ENCODE measurements at regions not wholly inside any gene's neighbourhood (a gene's known extent, or its start where the extent isn't known, plus 50 kb on each side); places are given as distances from the start of the nearest gene placed in this dataset.

DNA sequence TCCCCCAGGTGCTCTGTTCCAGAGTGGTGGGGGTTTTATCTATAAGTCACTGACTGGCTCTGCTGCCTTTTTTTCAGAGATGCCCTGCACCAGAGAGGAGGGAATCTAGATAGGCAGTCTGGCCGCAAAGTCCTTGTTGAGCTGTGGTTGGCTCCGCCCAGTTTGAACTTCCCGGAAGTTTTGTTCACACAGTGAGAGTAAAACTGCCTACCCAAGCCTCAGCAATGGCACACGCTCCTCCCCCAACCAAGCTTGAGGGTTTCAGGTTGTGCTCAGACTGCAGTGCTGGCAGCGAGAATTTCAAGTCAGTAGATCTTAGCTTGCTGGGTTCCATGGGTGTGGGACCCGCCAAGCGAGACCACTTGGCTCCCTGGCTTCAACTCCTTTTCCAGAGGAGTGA lies 1428.6 kb downstream of the MAT2B start:
- in situ Hi-C loops (cut with HindIII; ENCODE audit: low pct_ligation_motif_present, low pct_unique_long_range_greater_than_20kb, low sequenced_read_pairs) = no loop called here
- DNase-seq = no peak

GRCh38 chr5:164934561-164934960 lies 1429.1 kb downstream of the MAT2B start:
- in situ Hi-C loops (cut with HindIII; ENCODE audit: low pct_ligation_motif_present, low pct_unique_long_range_greater_than_20kb, low sequenced_read_pairs) = no loop called here

DNA sequence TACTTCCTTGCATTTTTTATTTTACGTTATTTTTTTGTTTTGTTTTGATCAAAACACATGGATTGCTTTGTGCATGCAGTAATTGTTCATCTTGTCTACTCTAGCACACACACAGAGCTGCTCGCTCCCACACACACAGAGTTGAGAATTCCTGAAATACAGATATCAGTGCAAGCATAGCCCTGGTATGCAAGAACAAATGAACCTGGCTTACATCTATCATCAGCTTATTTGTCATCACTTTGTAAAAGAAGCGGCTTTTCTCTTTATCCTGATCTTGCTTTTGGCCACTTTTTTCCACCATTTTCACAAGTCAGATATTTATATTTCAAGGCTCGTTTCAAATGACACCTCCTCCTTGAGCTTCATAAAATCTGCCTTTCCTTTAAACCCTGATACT lies 1435.7 kb downstream of the MAT2B start:
- in situ Hi-C loops (cut with HindIII; ENCODE audit: low pct_ligation_motif_present, low pct_unique_long_range_greater_than_20kb, low sequenced_read_pairs) = no loop called here

More at GRCh38 chr5:164934561-164934960, 1429.1 kb downstream of the MAT2B start:
- DNase-seq = no peak

GRCh38 chr5:164950927-164951326 lies 1445.5 kb downstream of the MAT2B start:
- in situ Hi-C loops (cut with HindIII; ENCODE audit: low pct_ligation_motif_present, low pct_unique_long_range_greater_than_20kb, low sequenced_read_pairs) = no loop called here
- DNase-seq = no peak

More for the DNA sequence above, 1435.7 kb downstream of the MAT2B start:
- DNase-seq = no peak

DNA sequence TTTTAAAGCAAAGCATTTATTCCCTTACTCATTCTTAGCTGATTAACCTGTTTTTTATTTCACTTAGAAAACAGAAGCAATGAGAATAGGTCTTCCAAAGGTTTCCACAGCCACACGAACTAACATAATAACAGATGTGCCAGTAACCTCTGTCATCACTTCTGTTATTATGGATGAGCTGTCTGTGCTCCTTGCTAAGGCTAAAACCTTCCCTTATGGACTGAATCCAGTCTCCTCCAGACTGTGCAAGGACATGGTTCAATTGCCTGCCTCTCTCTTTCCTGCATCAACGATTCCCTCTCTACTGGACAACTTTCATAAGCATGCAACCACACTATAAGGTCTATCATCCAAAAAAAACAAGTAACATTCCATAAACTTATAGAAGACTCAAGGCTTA lies 1446.2 kb downstream of the MAT2B start:
- DNase-seq = no peak
- in situ Hi-C loops (cut with HindIII; ENCODE audit: low pct_ligation_motif_present, low pct_unique_long_range_greater_than_20kb, low sequenced_read_pairs) = no loop called here

DNA sequence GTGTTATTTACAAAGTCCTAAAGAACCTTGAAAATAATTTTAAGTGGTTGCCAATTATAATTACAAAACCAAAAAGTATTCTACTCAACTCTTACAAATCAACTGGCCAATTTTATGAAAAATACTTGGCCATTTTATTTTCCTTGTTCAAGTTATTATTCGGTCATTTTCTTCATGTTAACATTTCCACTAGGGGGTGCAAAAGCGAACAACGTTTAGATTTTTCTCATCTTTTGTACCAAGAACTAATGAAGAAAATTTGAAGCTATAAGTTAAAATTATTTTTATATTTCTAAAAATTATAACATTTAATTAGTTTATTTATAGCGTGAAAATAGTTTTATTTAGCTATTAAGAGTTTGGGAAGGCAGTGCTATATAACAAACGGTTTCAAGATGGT lies 1453.3 kb downstream of the MAT2B start:
- in situ Hi-C loops (cut with HindIII; ENCODE audit: low pct_ligation_motif_present, low pct_unique_long_range_greater_than_20kb, low sequenced_read_pairs) = no loop called here

GRCh38 chr5:164959761-164960160 lies 1454.3 kb downstream of the MAT2B start:
- no peak for DNase-seq
- in situ Hi-C loops (cut with HindIII; ENCODE audit: low pct_ligation_motif_present, low pct_unique_long_range_greater_than_20kb, low sequenced_read_pairs) = no loop called here

More for the DNA sequence above, 1453.3 kb downstream of the MAT2B start:
- DNase-seq = peak; percentile 19

GRCh38 chr5:164962329-164962961 lies 1457.0 kb downstream of the MAT2B start:
- no peak for DNase-seq
- in situ Hi-C loops (cut with HindIII; ENCODE audit: low pct_ligation_motif_present, low pct_unique_long_range_greater_than_20kb, low sequenced_read_pairs) = no loop called here

DNA sequence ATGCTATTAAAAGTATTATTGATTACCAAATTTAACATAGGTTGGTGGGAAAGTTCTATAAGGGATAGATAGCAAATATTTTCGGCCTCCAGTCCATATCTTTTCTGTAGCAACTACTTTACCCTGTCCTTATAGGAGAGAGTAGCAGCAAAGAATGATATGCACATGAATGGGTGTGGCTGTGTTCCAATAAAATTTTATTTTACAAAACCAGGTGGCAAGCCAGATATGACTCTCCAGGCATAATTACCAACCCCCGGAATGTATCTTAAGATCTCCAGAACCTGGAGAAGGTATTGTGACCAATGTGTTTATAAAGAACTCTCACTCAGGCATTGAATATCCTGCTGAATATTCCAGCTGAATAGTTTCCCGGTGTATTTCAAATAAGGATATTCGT lies 1461.2 kb downstream of the MAT2B start:
- in situ Hi-C loops (cut with HindIII; ENCODE audit: low pct_ligation_motif_present, low pct_unique_long_range_greater_than_20kb, low sequenced_read_pairs) = no loop called here
- DNase-seq = no peak

DNA sequence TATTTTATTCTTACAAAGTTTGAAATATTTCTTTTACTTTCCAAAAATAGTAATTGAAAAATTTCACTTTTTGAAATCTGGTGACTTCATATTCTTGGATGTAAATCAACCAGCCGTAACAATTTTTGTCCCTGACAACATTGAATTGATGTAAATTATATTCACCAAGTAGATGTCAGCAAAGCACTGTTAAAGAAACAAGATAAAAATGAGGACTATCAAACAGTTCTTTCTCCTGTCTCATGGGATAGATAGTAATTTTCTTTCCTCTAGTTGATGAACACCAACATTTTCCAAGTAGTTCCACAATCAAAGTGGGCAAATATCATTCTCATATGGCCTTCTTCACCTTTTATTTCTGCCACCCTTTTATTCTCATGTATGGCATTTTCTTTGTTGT lies 1461.9 kb downstream of the MAT2B start:
- in situ Hi-C loops (cut with HindIII; ENCODE audit: low pct_ligation_motif_present, low pct_unique_long_range_greater_than_20kb, low sequenced_read_pairs) = no loop called here
- no peak for DNase-seq

DNA sequence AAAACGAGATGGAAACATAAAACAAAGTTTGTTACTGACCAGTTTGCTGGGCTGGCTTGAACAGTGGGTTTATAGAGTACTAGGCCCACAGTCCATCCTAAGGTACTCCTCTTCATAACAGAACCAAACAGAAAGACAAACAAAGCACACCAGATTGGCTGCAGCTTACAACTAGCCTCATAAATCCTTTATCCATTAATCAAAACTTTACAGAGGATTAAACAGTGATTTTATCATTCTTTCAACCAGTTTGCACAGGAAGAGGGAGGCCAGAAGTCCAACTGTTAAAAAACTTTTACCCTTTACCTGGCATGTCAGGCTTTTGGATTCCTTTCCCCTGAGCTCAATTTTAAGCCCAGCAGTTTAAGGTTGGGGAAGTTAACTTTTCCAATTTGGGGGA lies 1467.6 kb downstream of the MAT2B start:
- in situ Hi-C loops (cut with HindIII; ENCODE audit: low pct_ligation_motif_present, low pct_unique_long_range_greater_than_20kb, low sequenced_read_pairs) = no loop called here
- DNase-seq = no peak

DNA sequence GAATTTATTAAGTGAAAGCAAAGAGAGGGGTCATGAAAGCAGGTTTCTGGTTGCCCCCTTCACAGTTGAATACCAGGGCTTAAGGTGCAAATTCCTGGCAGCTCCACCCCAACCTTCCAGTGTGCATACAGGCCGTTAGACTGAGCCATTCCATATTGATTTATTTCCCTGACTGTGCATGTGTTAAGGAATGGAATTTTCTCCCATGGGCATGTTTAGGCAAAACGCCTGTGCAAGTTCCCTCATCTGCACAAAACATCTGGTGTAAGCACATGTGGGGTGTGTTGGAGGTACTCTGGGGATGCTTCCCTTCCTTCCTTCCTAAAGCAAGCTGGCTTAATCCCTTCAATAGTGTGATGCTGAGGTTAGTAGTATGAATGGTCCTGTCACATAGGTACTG lies 1470.6 kb downstream of the MAT2B start:
- DNase-seq = no peak
- in situ Hi-C loops (cut with HindIII; ENCODE audit: low pct_ligation_motif_present, low pct_unique_long_range_greater_than_20kb, low sequenced_read_pairs) = no loop called here

DNA sequence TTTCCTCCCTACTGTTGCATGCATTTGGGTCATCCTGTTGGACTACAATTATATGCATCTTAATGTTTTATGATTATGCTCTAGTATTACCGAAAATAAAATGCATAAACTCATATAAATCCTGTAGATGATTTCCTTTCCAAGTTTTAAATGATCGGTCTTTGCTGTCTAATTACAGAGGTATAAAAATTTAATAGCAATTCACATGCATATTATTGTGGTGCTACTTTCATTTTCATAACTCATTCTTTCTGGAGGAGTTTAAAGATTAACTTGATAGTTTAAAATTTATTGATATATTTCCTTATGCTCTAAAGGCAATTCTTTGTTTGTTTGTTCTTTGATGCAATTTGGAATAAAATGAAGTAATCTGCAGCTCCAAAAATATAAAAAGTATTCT lies 1475.1 kb downstream of the MAT2B start:
- in situ Hi-C loops (cut with HindIII; ENCODE audit: low pct_ligation_motif_present, low pct_unique_long_range_greater_than_20kb, low sequenced_read_pairs) = no loop called here

GRCh38 chr5:164998142-164998541 lies 1492.7 kb downstream of the MAT2B start:
- DNase-seq = no peak
- in situ Hi-C loops (cut with HindIII; ENCODE audit: low pct_ligation_motif_present, low pct_unique_long_range_greater_than_20kb, low sequenced_read_pairs) = no loop called here

More for the DNA sequence above, 1475.1 kb downstream of the MAT2B start:
- no peak for DNase-seq

DNA sequence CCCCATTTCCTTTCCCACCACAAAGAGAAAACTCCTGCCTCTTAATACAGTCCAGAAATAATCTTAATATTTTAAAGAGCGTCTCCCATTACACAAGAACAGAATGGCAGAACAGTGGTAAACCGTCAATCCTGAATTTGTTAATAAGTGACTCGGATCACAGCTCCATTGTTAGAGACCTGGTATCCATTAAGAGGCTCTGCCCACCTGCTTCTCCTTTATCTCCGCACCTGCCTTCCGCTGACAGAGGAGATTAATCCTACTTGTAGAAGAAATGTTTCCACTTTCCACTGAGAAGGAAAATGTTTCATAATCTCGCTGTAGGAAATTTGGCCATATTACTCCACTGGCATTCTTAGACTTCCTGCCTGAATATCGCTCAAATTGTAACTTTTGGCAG lies 1493.2 kb downstream of the MAT2B start:
- in situ Hi-C loops (cut with HindIII; ENCODE audit: low pct_ligation_motif_present, low pct_unique_long_range_greater_than_20kb, low sequenced_read_pairs) = no loop called here
- DNase-seq = no peak

DNA sequence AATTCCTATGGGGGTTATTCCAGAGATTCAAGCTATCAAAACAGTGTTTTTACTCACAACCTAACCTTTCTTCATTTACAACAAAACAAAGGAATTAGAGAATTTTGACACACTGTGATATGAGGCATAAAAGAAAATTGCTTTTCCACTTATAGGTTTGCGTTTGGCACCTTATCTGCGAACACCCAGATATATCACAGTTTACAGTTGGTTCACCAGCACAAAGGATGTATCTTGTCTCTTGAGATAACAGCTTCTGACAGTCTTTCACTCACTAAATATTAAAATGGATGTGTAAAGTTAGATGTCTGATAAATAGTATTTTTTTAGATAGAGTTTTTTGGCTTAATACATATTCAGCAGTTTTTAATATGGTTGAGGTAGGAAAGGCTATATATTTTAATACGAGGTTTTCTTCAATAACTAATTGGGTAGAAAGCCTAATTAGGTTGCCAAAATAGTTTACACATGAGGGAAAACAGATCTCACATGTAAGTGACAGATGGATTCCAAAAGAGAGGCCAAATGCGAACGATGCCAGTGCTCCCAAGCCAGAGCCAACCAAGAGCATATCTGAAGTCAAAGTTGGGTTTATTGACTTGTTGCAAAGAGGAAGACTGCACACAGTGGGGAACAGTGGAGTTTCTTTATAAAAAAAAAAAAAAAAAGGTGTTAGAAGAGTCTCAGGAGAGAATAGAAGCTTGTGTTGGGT lies 1495.2 kb downstream of the MAT2B start:
- DNase-seq = no peak
- in situ Hi-C loops (cut with HindIII; ENCODE audit: low pct_ligation_motif_present, low pct_unique_long_range_greater_than_20kb, low sequenced_read_pairs) = no loop called here

DNA sequence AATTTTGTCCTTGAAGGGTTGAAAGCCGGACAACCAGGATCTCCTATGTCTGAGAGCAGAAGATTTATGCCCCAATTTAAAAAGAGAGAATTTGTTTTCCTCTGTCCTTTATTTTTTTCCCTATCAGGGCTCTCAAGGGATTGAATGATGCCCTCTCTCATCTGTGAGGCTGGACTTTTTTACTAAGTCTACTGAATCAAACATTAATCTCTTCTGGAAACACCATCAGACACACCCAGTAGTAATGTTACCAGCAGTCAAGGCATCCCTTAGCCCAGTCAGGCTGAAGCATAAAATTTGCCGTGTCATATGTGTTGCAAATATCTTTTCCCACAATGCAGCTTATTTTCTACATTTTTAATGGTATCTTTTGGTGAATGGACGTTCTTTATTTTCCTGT lies 1497.9 kb downstream of the MAT2B start:
- in situ Hi-C loops (cut with HindIII; ENCODE audit: low pct_ligation_motif_present, low pct_unique_long_range_greater_than_20kb, low sequenced_read_pairs) = no loop called here
- no peak for DNase-seq

GRCh38 chr5:165004175-165004574 lies 1498.8 kb downstream of the MAT2B start:
- DNase-seq = no peak
- in situ Hi-C loops (cut with HindIII; ENCODE audit: low pct_ligation_motif_present, low pct_unique_long_range_greater_than_20kb, low sequenced_read_pairs) = no loop called here

DNA sequence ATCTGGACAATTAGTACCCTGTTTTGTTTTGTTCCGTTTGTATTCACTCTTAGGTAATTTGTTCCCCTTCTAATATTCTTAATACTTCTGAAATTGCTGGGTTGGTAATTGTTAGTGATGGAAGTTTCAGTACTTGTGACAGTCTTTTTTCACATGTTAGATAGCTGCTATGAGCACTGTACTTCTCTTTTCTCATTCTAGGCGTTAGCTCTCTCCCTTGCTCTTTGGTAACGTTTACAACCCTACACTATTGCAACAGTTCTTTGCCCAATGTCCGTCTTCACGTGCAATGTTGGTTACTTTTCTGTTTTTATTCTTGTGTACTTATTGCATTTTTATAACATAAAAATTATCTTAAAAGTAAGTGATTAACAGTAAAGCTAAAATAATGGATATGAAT lies 1509.0 kb downstream of the MAT2B start:
- DNase-seq = no peak
- in situ Hi-C loops (cut with HindIII; ENCODE audit: low pct_ligation_motif_present, low pct_unique_long_range_greater_than_20kb, low sequenced_read_pairs) = no loop called here

GRCh38 chr5:165015126-165015525 lies 1509.7 kb downstream of the MAT2B start:
- no peak for DNase-seq
- in situ Hi-C loops (cut with HindIII; ENCODE audit: low pct_ligation_motif_present, low pct_unique_long_range_greater_than_20kb, low sequenced_read_pairs) = no loop called here
